RWPE1 (cell line): ENCODE measurements at regions not wholly inside any gene's neighbourhood (a gene's known extent, or its start where the extent isn't known, plus 50 kb on each side); places are given as distances from the start of the nearest gene placed in this dataset.

Experiments used
- CTCF ChIA-PET: fragments of 350-600 bp; sonication (Branson Sonifier 250); formaldehyde crosslinking; extraction: SDS; loops from one replicate; lab custom pipeline; 2021; lab: Yijun Ruan, JAX
- POLR2A ChIA-PET: fragments of 400-600 bp; formaldehyde crosslinking; extraction: SDS; loops from one replicate; lab custom pipeline; 2020; ENCODE audit warnings: antibody characterized with exemption; ENCODE audit not compliant: low non-redundant PET; lab: Yijun Ruan, JAX
- DNase-seq: peaks from one replicate; pipeline ENCODE4 v3.0.0; 2012; ENCODE audit warnings: low spot score
- H3K27ac ChIP-seq: fragments of 450-650 bp; 2 replicates; pipeline ENCODE4 v1.5.1; 2017
- CTCF ChIP-seq: fragments of 450-650 bp; conservative IDR thresholded peaks from 2 replicates; pipeline ENCODE4 v1.5.1; 2017; ENCODE audit warnings: low read depth, mild to moderate bottlenecking

GRCh38 chr6:4370066-4370465 lies 234.7 kb upstream of the ECI2 start:
- H3K27ac ChIP-seq, result peak overlapping the region; percentile 76
- DNase-seq, result peak; percentile 84
- ChIA-PET POLR2A (no interaction called here), CTCF (no interaction called here)
- no peak for TF ChIP-seq CTCF

GRCh38 chr6:4369616-4370015 lies 234.2 kb upstream of the ECI2 start:
- no peak for DNase-seq
- TF ChIP-seq CTCF, result no peak
- ChIA-PET CTCF (interaction anchor here (0.7 kb wide), 1 partner anchor 14 kb away, joined by 3 read pairs; no protein-coding TSS in a partner anchor), POLR2A (no interaction called here)
- peak overlapping the region; percentile 76 for H3K27ac ChIP-seq

GRCh38 chr6:4368649-4369048 lies 233.3 kb upstream of the ECI2 start:
- ChIA-PET POLR2A (no interaction called here), CTCF (no interaction called here)
- TF ChIP-seq CTCF, result no peak
- DNase-seq, result no peak
- no peak overlapping the region for H3K27ac ChIP-seq

- no peak for TF ChIP-seq CTCF
- ChIA-PET POLR2A (no interaction called here), CTCF (no interaction called here)
- DNase-seq, result no peak
- no peak overlapping the region for H3K27ac ChIP-seq
These were observed 232.3 kb upstream of the ECI2 start for GRCh38 chr6:4367643-4368042.

GRCh38 chr6:4366635-4367395 lies 231.4 kb upstream of the ECI2 start:
- ChIA-PET POLR2A (no interaction called here), CTCF (interaction anchor here (0.6 kb wide), 1 partner anchor 62 kb away, joined by 3 read pairs; no protein-coding TSS in a partner anchor)
- DNase-seq, result no peak
- H3K27ac ChIP-seq, result no peak overlapping the region
- TF ChIP-seq CTCF, result no peak

GRCh38 chr6:4365686-4366085 lies 230.3 kb upstream of the ECI2 start:
- no peak for DNase-seq
- POLR2A ChIA-PET, result no interaction called here
- no peak for TF ChIP-seq CTCF
- CTCF ChIA-PET, result no interaction called here
- no peak overlapping the region for H3K27ac ChIP-seq
